Nephron progenitor cell (in vitro differentiated cells): ENCODE measurements at regions not wholly inside any gene's neighbourhood (a gene's known extent, or its start where the extent isn't known, plus 50 kb on each side); places are given as distances from the start of the nearest gene placed in this dataset.

ENCODE experiments used
- DNase-seq: peaks from one replicate; pipeline ENCODE4 v3.0.0; 2021
- H3K27ac Mint-ChIP-seq: 2 replicates; pipeline ENCODE4 v1.8.0; 2021; ENCODE audit warnings: mild to moderate bottlenecking, moderate library complexity, mixed read lengths
- H3K27me3 Mint-ChIP-seq: 2 replicates; pipeline ENCODE4 v1.8.0; 2021; ENCODE audit warnings: mild to moderate bottlenecking, low read depth, mixed read lengths; ENCODE audit not compliant: poor library complexity
- H3K36me3 Mint-ChIP-seq: 2 replicates; pipeline ENCODE4 v1.8.0; 2021; ENCODE audit warnings: low read depth, mixed read lengths
- H3K4me1 Mint-ChIP-seq: 2 replicates; pipeline ENCODE4 v1.8.0; 2021; ENCODE audit warnings: mixed read lengths
- H3K4me3 Mint-ChIP-seq: 2 replicates; pipeline ENCODE4 v1.8.0; 2021; ENCODE audit warnings: mild to moderate bottlenecking, moderate library complexity, mixed read lengths
- H3K9me3 Mint-ChIP-seq: 2 replicates; pipeline ENCODE4 v1.8.0; 2021; ENCODE audit warnings: mild to moderate bottlenecking, moderate library complexity, mixed read lengths
- CTCF ChIP-seq: fragments of 200-600 bp; sonication (generic); IDR thresholded peaks from 2 replicates; pipeline ENCODE4 v1.5.0; 2021; ENCODE audit warnings: antibody characterized with exemption

- no peaks in the 10 kb centered on the region for H3K36me3 Mint-ChIP-seq
- no peak for DNase-seq
- H3K4me3 Mint-ChIP-seq = no peak overlapping the region
- H3K9me3 Mint-ChIP-seq = peaks cover 17% of the 10 kb centered on the region
- H3K27ac Mint-ChIP-seq = no peak overlapping the region
- H3K27me3 Mint-ChIP-seq = no peaks in the 10 kb centered on the region
- no peak for TF ChIP-seq CTCF
- H3K4me1 Mint-ChIP-seq = no peaks in the 10 kb centered on the region
Measured at GRCh38 chr5:50984640-50985039, 318.2 kb downstream of the PARP8 start.

GRCh38 chr5:50990296-50990924, 324.0 kb downstream of the PARP8 start:
- Mint-ChIP-seq H3K9me3 (no peaks in the 10 kb centered on the region), H3K4me3 (no peak overlapping the region), H3K27me3 (peaks cover 6% of the 10 kb centered on the region), H3K36me3 (no peaks in the 10 kb centered on the region), H3K4me1 (no peaks in the 10 kb centered on the region), H3K27ac (no peak overlapping the region)
- no peak for TF ChIP-seq CTCF
- DNase-seq = no peak

- no peaks in the 10 kb centered on the region for H3K9me3 Mint-ChIP-seq
- no peak for DNase-seq
- H3K27ac Mint-ChIP-seq = no peak overlapping the region
Measured at GRCh38 chr5:50995285-50995942, 329.0 kb downstream of the PARP8 start.

GRCh38 chr5:51001227-51001923, 334.9 kb downstream of the PARP8 start:
- Mint-ChIP-seq H3K27ac (no peak overlapping the region), H3K36me3 (no peaks in the 10 kb centered on the region), H3K9me3 (no peaks in the 10 kb centered on the region), H3K27me3 (peaks cover 11% of the 10 kb centered on the region), H3K4me3 (no peak overlapping the region), H3K4me1 (no peaks in the 10 kb centered on the region)
- DNase-seq = no peak
- no peak for TF ChIP-seq CTCF

More at GRCh38 chr5:50995285-50995942, 329.0 kb downstream of the PARP8 start:
- peaks cover 9% of the 10 kb centered on the region for H3K27me3 Mint-ChIP-seq
- H3K4me1 Mint-ChIP-seq = no peaks in the 10 kb centered on the region
- H3K4me3 Mint-ChIP-seq = no peak overlapping the region
- H3K36me3 Mint-ChIP-seq = no peaks in the 10 kb centered on the region
- TF ChIP-seq CTCF = no peak

- Mint-ChIP-seq H3K27ac (no peak overlapping the region), H3K4me3 (no peak overlapping the region), H3K4me1 (no peaks in the 10 kb centered on the region), H3K36me3 (no peaks in the 10 kb centered on the region), H3K27me3 (peaks cover 14% of the 10 kb centered on the region), H3K9me3 (no peaks in the 10 kb centered on the region)
- no peak for DNase-seq
- TF ChIP-seq CTCF = no peak
Measured at GRCh38 chr5:51002368-51002767, 335.9 kb downstream of the PARP8 start.
